Jurkat, Clone E6-1 (cell line): ENCODE measurements at regions not wholly inside any gene's neighbourhood (a gene's known extent, or its start where the extent isn't known, plus 50 kb on each side); places are given as distances from the start of the nearest gene placed in this dataset.

Experiments used
- DNase-seq: peaks from one replicate; pipeline ENCODE4 v3.0.0-alpha.2; 2011; ENCODE audit warnings: low read depth, low spot score
- H3K4me3 ChIP-seq: 2 replicates; pipeline ENCODE4 v1.5.1; 2011; ENCODE audit warnings: mild to moderate bottlenecking, low read length, control low read depth, moderate library complexity

- DNase-seq = no peak
Observed at GRCh38 chr10:47053081-47053798, 142.0 kb downstream of the PTPN20 start.

GRCh38 chr10:47054974-47055373 is 143.7 kb downstream of the PTPN20 start:
- DNase-seq = no peak
- H3K4me3 ChIP-seq = no peak overlapping the region

More at GRCh38 chr10:47053081-47053798, 142.0 kb downstream of the PTPN20 start:
- no peak overlapping the region for H3K4me3 ChIP-seq

DNA sequence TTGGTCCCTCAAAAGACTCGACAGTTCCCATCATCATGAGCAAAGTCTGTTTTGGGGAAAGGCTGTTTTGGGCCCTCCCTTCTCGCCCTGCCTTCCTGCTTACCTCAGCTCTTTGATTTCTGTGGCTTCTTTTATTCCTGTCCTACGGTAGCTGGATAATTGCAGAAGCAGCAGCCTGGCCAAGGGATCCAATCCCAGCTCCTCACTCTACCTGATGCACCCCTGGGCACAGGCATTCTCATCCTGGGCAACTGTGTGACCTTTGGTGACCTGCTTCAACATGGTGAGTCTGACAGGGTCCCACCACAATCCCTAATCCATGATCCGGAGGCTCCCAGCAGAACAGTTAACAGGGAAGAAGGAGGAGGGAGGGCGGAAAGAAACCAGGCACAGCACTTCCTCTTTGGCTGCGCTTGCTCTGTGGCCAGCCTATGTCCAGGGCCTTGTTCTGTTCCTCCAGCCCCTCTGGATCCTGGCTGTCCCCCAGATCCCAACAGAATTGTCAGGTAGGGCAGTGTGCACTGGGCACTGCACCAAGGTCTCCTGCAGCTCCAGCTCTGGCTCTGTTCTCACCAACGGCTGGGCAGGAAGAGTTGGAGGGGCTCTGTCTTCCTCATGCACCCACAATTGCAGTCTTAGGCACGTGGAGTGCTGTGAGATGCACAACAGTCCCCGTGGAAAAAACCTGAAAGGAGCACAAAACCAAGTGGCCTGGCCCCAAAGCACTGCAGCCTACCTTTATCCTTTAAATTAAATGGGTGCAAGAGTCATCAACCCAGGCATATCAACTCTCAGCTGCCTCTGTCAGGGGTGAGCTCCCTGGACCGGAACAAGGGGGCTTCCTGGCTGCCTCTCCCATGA is 144.4 kb downstream of the PTPN20 start:
- H3K4me3 ChIP-seq = no peak overlapping the region
- no peak for DNase-seq

DNA sequence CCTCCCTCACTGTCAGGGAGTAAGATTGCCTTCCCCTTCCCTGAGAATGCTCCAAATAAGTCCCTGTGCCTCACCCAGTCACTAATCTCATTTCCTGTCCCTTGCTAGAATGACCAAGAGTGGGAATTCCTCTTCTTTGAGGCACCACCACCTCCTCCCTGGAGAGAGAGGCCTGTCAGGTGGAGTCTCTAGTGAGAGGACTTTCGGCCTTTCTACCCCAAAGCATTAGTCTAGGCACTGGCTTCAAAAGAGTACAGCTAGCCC is 145.0 kb downstream of the PTPN20 start:
- H3K4me3 ChIP-seq = no peak overlapping the region
- DNase-seq = no peak

DNA sequence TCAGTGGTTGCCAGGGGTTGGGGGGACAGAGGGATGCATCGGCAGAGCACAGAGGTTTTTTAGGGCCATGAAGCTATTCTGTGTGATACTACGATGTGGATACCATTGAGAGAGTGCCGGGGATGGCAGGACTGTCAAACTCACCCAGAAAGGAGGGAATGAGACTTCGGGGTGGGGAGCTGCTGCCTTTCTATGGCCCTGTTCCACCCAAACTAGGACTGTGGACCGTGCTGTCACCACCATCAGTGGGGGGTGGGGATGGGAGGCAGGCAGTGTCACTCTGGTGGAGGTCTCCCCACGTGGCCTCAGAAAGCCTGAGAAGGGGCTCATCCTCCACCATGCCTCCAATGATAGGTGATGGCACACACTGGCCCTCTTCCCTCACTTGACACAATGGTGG is 146.2 kb downstream of the PTPN20 start:
- H3K4me3 ChIP-seq = no peak overlapping the region
- no peak for DNase-seq

GRCh38 chr10:47058032-47058702 is 146.9 kb downstream of the PTPN20 start:
- no peak for DNase-seq
- H3K4me3 ChIP-seq = no peak overlapping the region

DNA sequence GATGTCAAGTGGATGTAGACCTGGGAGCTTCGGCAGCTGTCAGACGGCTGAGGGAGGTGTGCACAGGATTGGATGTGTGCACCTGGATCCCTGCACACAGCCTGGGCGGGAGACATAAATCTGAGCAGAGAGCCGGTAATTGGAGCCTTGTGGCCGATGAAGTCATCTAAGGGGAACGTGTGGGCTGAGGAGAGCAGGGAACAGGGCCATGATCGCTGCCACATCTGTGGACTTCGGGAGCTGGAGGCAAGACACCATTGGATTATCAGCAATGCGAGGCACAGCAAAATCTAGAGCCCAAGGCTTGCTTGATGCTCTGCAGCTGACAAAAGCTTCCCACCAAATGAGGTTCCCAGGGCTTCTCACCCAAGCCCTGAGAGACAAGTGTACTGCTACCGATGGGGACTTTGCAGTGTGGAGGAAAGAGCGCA is 147.7 kb downstream of the PTPN20 start:
- no peak overlapping the region for H3K4me3 ChIP-seq
- no peak for DNase-seq

- no peak overlapping the region for H3K4me3 ChIP-seq
- no peak for DNase-seq
Observed at GRCh38 chr10:47059606-47060311, 148.5 kb downstream of the PTPN20 start.

DNA sequence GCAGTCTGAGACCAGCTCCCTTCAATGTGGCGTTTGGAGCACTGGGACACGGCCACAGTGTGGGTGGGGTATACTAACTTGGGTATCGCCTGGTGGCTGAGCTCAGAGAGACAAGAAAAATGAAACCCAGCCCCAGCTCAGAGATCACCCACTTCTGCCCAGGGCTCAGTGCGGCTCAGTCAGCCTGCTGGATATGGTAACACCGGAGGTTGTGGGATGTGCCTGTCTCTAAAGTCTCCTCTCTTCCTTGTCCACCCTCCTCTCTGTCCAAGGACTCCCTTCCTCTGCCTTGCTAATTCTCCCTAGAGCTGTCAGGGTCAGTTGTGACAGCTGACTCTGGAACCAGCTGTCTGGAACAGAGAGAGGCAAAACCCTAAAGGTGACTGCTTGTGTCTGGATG is 149.1 kb downstream of the PTPN20 start:
- H3K4me3 ChIP-seq = no peak overlapping the region
- no peak for DNase-seq

DNA sequence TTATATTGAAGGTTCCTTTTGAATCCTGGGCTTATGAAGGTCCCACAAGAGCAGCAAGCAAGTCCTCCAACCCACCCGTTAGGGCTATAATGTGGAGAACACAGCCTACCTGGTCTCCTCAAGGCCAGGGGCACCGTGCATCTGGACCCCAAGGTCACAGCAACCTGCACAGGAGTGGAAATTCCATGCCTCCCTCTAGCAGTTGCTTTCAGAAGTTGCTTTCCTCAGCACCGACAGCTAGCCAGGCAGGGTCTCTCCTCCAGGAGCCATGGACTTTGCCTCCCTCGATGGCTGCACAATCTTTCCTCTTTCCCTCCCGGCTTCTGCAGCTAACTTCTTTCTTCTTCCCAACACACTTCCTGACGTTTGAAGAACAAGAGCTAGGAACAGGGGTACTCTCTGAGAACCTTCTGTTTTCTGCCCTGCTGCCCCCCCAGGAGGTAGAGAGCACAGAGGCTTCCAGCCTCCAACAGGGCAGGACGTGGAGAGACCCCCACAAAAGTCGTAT is 149.8 kb downstream of the PTPN20 start:
- DNase-seq = no peak
- no peak overlapping the region for H3K4me3 ChIP-seq

DNA sequence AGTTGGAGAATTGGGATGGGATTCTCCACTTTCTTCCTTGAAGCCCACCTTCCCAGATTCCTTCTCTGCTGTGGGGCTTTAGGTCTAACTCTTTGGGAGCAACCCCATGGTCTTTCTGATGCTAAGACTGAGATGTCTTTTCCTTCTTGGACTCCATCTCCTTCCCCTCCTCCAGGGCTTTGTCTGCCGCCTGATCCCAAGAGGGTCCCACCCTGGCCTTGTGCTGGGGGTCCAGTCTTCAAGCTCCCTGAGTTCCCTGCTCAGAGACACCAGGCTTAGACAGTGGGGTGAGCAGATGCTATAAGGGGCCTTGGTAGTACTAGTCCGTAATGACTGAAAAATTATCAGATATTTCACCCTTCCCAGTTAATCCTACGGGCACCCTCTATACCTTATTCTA is 150.5 kb downstream of the PTPN20 start:
- no peak overlapping the region for H3K4me3 ChIP-seq
- DNase-seq = no peak

DNA sequence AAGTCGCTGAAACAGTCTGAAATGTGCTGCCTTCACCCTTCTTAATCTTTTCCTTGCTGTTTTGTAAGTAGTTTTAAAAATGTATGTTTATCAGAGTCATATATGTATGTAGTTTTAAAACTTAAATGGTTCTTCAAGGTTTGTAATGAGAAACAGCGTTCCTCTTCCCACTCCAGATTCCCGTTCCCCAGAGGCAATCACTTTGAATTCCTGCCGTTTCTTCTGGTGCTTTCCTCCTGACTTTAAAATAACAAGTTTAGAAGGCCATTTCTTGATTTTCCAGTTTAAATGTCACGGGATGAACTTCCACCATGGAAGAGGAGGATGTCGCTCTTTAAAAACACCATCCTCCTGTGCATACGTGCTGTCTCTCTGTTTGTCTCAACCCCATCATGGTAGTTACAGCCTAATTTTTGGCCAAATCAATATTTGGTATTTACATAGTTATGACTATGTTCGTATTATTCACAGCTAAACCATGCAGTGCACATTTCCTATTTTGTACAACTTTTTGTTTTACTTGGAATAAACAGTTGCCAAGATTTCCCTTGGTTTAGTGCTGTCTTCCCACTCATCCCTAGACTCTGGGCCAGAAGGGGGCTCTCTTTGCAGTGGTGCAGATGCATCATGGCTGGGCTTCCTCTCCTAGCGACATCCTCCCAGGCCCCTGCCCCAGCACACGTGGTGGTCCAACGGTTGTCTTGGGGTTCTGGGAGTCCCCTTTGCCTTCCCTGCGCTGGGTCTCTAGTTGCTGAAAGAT is 151.4 kb downstream of the PTPN20 start:
- DNase-seq = peak; percentile 22
- no peak overlapping the region for H3K4me3 ChIP-seq

DNA sequence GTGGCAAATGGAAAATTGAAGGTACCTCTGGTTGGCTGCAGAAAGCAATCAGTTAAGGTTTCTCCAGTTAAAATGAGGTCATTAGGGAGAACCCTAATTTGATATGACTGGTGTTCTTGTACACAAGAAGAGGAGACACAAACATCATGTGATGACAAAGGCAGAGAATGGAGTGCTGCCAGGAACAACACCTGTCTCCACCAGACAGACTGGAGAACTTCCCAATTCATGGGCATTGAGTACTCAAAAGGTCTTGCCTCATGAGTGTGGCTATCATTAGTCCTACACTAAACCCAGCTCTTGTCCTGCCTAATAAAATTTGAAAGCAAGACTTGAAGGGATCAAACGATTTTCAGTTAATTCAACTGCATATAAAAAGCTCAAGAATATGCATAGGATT is 152.6 kb downstream of the PTPN20 start:
- no peak overlapping the region for H3K4me3 ChIP-seq
- DNase-seq = no peak

GRCh38 chr10:47065903-47066302 is 154.7 kb downstream of the PTPN20 start:
- DNase-seq = no peak

GRCh38 chr10:47067949-47068940 is 157.0 kb downstream of the PTPN20 start:
- DNase-seq = no peak
- H3K4me3 ChIP-seq = no peak overlapping the region

More at GRCh38 chr10:47065903-47066302, 154.7 kb downstream of the PTPN20 start:
- H3K4me3 ChIP-seq = no peak overlapping the region

GRCh38 chr10:47070541-47070940 is 159.3 kb downstream of the PTPN20 start:
- no peak overlapping the region for H3K4me3 ChIP-seq
- no peak for DNase-seq

DNA sequence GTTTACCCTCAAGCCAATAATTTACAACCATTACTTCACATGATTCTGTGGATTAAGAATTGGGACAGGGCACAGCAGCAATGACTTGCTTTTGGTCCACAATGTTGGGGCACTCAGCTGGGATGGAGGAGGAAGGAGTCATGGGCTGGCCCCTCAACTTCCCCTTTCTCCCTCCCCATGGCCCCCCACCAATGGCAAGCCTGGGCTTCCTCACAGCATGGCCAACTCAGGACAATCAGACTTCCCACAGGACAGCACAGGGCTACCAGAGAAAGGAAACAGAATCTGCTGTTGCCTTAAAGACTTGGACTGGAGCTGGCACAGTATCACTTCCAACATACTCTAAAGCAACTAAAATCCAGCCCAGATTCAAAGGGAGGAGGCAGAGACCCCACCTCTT is 160.7 kb downstream of the PTPN20 start:
- H3K4me3 ChIP-seq = no peak overlapping the region
- no peak for DNase-seq

DNA sequence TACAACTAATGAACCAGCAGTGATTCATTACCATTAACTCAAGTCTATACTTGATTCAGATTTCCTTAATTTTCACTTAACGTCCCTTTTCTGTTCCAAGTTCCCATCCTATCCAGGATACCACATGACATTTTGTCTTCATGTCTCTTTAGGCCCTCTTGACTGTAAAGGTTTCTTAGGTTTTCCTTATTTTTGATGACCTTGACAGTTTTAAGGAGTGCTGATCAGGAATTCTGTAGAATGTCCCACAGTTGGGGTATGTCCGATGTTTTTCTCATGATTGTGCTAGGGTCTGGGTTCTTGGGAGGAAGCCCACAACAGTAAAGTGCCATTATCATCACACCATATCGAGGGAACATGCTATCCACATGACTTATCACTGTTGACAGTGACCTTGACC is 162.7 kb downstream of the PTPN20 start:
- DNase-seq = no peak
- no peak overlapping the region for H3K4me3 ChIP-seq
